Immature natural killer cell (primary cell): ENCODE measurements at regions not wholly inside any gene's neighbourhood (a gene's known extent, or its start where the extent isn't known, plus 50 kb on each side); places are given as distances from the start of the nearest gene placed in this dataset.

ENCODE experiments used
- DNase-seq, 3 donors: peaks; one replicate each; pipeline ENCODE4 v3.0.0; 2022; ENCODE audit warnings: mixed read lengths in 1 of 3
- H3K27ac Mint-ChIP-seq, 6 donors: one replicate each; pipeline ENCODE4 v1.8.0; 2020; ENCODE audit warnings: mixed read lengths in 6 of 6, mild to moderate bottlenecking in 5 of 6, inconsistent platforms in 4 of 6, moderate library complexity in 3 of 6
- H3K27me3 Mint-ChIP-seq, 3 donors: one replicate each; pipeline ENCODE4 v1.8.0; 2020 to 2021; ENCODE audit warnings: low read depth in 3 of 3, mild to moderate bottlenecking in 3 of 3, mixed read lengths in 3 of 3, moderate library complexity in 3 of 3, inconsistent platforms in 1 of 3
- H3K36me3 Mint-ChIP-seq, 3 donors: one replicate each; pipeline ENCODE4 v1.8.0; 2020; ENCODE audit warnings: mixed read lengths in 3 of 3, inconsistent platforms in 2 of 3, mild to moderate bottlenecking in 2 of 3
- H3K4me1 Mint-ChIP-seq, 2 donors: one replicate each; pipeline ENCODE4 v1.8.0; 2020; ENCODE audit warnings: inconsistent platforms in 2 of 2, mild to moderate bottlenecking in 2 of 2, mixed read lengths in 2 of 2, moderate library complexity in 1 of 2
- H3K4me3 Mint-ChIP-seq, 5 donors: one replicate each; pipeline ENCODE4 v1.8.0; 2020; ENCODE audit warnings: mild to moderate bottlenecking in 5 of 5, mixed read lengths in 5 of 5, inconsistent platforms in 3 of 5, moderate library complexity in 3 of 5
- H3K9me3 Mint-ChIP-seq, 6 donors: one replicate each; pipeline ENCODE4 v1.8.0; 2020; ENCODE audit warnings: mild to moderate bottlenecking in 6 of 6, mixed read lengths in 6 of 6, inconsistent platforms in 4 of 6, moderate library complexity in 3 of 6

DNA sequence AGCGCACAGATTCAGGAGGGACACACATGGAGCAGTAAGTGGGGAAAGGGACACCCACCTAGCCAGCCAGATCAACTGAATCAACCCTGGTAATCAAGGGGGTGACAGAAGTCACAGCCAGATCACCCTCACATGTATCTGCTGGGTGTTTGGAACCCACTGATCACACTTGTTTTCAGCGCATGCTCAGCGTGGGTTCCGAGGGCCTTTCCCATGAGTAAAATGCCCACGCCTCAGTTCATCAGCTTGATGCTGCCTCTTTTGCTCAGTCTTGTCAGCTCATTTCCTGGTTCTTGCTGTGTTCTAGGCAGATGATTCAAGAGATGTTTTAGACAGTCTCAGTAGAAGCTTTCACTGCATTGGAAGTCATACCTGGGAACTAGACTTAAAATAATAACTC is 123.2 kb upstream of the SLC30A5 start:
- Mint-ChIP-seq H3K4me3 (no peak overlapping the region), H3K36me3 (peaks cover 0 to 2% (median 2%) of the 10 kb centered on the region in 3 donors), H3K27ac (no peak overlapping the region), H3K9me3 (peaks cover 1 to 7% (median 3%) of the 10 kb centered on the region in 6 donors), H3K27me3 (peaks cover 2 to 4% (median 3%) of the 10 kb centered on the region in 3 donors), H3K4me1 (no peaks in the 10 kb centered on the region)
- DNase-seq: no peak

DNA sequence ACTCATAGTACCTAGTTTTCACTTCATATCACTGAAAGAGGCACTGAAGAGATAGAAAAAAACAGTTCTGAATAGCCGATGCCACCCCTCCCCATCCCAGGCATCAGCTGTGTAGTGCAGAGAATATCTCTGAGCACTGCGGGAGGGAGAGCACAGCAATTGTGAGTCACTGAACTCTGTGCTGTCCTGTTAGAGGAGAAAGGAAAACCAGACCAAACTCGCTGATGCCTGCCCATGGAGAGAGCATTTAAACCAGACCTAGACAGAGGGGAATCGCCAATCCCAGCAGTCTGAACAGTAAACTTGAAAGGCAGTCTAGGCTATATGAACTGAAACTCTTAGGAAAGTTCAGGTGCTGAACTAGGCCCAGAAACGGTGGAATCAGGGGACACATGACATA is 120.1 kb upstream of the SLC30A5 start:
- peaks cover 7 to 16% (median 12%) of the 10 kb centered on the region in 6 donors for H3K9me3 Mint-ChIP-seq
- peaks cover 0 to 8% (median 4%) of the 10 kb centered on the region in 3 donors for H3K36me3 Mint-ChIP-seq
- H3K4me1 Mint-ChIP-seq: no peaks in the 10 kb centered on the region
- no peak for DNase-seq
- H3K27me3 Mint-ChIP-seq: peaks cover 2 to 6% (median 3%) of the 10 kb centered on the region in 3 donors
- no peak overlapping the region for H3K27ac Mint-ChIP-seq
- no peak overlapping the region for H3K4me3 Mint-ChIP-seq

DNA sequence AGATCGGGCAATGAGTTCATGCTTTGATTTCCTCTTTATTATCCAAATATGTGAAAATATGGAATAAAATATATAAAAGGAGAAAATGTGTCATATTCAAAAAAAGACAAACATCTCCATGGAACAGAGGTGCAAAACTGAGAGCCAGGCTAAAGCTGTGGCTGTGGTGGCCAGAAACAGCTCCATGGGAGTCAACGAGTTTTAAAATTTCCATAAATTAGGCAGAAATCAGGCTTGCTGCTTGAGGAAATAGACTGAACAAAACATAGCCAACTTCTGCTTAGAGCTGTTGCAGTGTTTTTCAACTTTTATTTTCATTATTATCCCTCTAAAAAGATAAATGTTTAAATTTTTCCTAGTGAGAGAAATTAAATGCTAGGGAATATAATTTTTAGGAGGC is 110.8 kb upstream of the SLC30A5 start:
- no peak overlapping the region for H3K4me3 Mint-ChIP-seq
- peaks cover 0 to 3% (median under 1%) of the 10 kb centered on the region in 6 donors for H3K9me3 Mint-ChIP-seq
- peaks cover 3 to 12% (median 5%) of the 10 kb centered on the region in 3 donors for H3K27me3 Mint-ChIP-seq
- no peak for DNase-seq
- no peaks in the 10 kb centered on the region for H3K36me3 Mint-ChIP-seq
- no peaks in the 10 kb centered on the region for H3K4me1 Mint-ChIP-seq
- no peak overlapping the region for H3K27ac Mint-ChIP-seq

DNA sequence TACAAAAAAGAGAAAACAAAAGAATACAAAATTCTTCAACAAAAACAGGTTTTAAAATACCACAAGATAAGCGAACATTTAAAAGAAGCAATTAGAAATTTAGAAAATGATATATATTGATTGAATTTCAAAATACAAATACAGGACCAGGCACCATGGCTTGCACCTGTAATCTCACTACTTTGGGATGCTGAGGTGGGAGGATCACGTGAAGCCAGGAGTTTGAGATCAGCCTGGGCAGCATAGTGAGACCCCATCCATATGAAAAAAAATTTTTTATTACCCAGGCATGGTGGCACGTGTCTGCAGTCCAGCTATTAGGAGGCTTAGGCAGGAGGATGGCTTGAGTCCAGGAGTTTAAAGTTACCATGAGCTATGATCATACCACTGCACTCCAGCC is 109.9 kb upstream of the SLC30A5 start:
- H3K27me3 Mint-ChIP-seq: peaks cover 3 to 12% (median 5%) of the 10 kb centered on the region in 3 donors
- no peak overlapping the region for H3K27ac Mint-ChIP-seq
- peaks cover 0 to 3% (median 0%) of the 10 kb centered on the region in 6 donors for H3K9me3 Mint-ChIP-seq
- H3K36me3 Mint-ChIP-seq: no peaks in the 10 kb centered on the region
- no peak overlapping the region for H3K4me3 Mint-ChIP-seq
- H3K4me1 Mint-ChIP-seq: no peaks in the 10 kb centered on the region
- no peak for DNase-seq

DNA sequence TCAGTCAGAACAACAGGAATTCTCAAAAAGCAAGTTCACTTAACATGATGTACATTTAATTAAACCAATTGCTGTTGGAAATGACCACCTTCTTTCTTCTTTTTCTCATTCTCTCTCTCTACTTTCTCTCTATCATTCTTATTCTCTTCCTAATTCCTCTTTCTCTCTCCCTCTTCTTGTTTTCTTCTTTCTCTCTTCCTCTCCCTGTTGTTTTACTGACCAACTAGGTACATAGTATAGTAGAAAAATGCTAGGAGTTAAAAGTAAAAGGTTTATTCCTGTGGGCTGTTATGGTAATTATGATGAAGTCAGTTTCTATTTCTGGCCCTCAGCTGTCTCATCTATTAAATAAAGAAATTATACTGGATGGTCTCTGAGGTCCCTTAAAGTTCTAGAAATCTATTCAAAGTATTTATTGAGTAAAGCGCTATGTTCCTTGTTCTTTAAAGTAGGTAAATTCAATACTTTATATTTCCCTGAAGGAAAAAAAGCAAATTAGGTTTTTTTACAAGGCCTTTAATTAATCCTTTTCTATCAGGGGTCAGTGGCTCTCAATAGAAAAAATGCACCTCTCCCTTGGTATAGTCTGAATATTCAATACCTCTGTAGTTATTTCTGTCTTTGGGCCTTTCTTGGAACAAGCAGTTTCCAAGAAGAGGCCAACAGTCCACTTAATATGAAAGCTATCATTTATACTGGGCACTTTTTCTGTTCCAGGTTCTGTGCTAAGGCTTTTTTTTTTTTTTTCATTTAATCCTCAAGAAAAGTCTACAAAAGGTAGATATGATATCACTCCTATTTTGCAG is 102.3 kb upstream of the SLC30A5 start:
- Mint-ChIP-seq H3K4me3 (no peak overlapping the region), H3K27ac (no peak overlapping the region), H3K4me1 (peaks cover 0 to 2% of the 10 kb centered on the region in 2 donors), H3K9me3 (peaks cover 0 to 2% (median 0%) of the 10 kb centered on the region in 6 donors), H3K27me3 (peaks cover 0 to 9% (median 0%) of the 10 kb centered on the region in 3 donors), H3K36me3 (no peaks in the 10 kb centered on the region)
- no peak for DNase-seq

DNA sequence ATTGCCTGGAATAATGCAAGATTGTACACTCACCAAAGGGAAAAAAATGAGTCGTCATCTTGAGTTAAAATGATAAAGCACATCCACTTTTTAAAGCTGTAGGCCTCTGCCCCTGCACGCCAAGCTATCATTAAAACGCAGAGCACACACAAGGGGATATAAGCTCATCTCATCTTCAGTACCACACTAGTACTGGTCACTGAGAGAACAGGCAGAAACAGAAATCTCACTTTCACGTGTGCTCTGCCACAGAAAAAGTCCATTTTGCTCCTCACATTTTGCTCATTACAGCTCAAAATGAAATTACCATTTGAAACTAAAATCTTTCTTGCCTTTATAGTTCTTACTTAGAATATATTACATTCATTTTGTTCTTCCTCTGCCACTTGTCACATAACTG is 99.2 kb upstream of the SLC30A5 start:
- no peaks in the 10 kb centered on the region for H3K36me3 Mint-ChIP-seq
- peaks cover 0 to 5% (median 0%) of the 10 kb centered on the region in 3 donors for H3K27me3 Mint-ChIP-seq
- no peak overlapping the region for H3K4me3 Mint-ChIP-seq
- H3K9me3 Mint-ChIP-seq: peaks cover 0 to 2% (median 0%) of the 10 kb centered on the region in 6 donors
- no peak for DNase-seq
- no peak overlapping the region for H3K27ac Mint-ChIP-seq
- H3K4me1 Mint-ChIP-seq: peaks cover 0 to 2% of the 10 kb centered on the region in 2 donors

DNA sequence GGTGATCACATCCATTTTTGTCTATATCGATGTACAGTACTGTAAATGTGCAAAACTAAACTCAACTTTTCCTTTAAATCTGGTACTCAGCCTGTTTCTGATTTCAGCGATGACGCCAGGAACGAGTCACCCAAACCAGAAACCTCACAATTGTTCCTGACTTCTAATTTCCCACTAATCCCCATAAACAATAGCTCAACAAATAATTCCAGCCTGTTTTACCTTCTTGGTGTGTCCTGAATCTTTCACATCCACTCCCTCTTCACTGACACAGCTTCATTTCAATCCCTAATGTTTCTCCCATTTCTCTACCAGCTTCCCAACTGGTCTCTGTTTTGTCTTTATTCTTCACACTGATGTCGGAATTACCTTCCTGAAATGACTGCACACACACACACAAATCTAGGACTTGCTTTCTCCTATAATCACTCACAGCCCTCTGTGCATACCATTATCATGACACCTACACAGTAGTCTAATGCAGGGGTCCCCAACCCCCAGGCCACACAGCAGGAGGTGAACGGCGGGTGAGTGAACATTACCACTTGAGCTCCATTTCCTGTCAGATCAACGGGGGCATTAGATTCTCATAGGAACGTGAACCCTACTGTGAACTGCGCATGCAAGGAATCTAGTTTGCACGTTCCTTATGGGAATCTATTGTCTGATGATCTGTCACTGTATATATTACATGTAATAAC is 97.8 kb upstream of the SLC30A5 start:
- Mint-ChIP-seq H3K36me3 (no peaks in the 10 kb centered on the region), H3K4me3 (no peak overlapping the region), H3K27ac (no peak overlapping the region), H3K4me1 (peaks cover 0 to 2% of the 10 kb centered on the region in 2 donors), H3K9me3 (no peaks in the 10 kb centered on the region), H3K27me3 (peaks cover 0 to 5% (median 2%) of the 10 kb centered on the region in 3 donors)
- DNase-seq: no peak

DNA sequence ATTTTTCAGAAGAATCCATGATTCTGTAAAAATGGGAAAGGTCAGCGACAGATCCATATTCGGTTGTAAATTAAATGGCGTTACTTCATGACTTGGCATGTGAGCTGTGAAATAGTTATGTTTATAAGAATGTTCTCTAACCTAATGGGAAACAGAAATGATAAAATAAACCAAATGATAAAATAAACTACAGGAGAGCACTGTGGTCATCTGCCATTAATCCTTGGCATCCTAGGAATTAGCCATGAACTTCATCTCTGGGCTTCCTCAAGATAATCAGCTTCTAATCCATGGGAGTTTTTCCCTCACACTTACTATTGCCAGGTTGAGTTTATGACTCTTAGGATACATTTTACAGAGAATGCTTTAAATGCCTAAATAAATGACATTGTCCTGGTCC is 94.6 kb upstream of the SLC30A5 start:
- Mint-ChIP-seq H3K36me3 (no peaks in the 10 kb centered on the region), H3K27ac (no peak overlapping the region), H3K9me3 (no peaks in the 10 kb centered on the region), H3K27me3 (peaks cover 0 to 5% (median 2%) of the 10 kb centered on the region in 3 donors), H3K4me3 (no peak overlapping the region), H3K4me1 (peaks cover 0 to 2% of the 10 kb centered on the region in 2 donors)
- no peak for DNase-seq

DNA sequence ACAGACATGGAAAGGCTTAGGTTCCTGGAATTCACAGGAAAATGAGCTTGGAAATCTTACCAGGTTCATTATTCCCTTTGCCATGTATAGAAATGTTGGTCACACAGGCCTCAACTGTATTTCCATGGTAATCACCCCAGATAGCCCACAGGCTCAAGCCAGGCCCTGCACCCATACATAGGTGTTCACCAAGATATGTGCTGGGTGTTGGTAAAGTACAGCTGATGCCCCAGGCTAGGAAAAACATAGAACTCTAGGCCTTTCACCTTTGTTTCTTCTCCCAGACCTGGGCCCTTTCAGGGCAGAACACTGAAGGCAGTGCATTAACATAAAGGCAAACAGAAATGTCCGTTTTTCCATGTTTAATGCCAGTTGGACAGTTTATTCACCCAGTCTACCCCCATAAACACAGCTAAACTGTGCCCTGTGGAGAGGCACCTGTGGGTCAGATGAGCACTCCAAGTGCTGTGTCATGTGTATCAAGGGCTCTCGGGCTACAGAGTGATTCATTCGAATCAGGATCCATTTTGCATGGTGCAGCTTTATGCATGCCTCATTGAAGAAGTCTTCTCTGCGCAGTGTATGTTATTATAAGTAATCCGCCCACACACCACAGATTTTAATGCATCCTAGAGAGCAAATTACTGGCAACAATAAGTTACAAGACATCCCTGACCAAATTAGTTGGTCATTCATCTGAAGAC is 93.4 kb upstream of the SLC30A5 start:
- H3K27ac Mint-ChIP-seq: no peak overlapping the region
- H3K27me3 Mint-ChIP-seq: peaks cover 0 to 5% (median 4%) of the 10 kb centered on the region in 3 donors
- H3K36me3 Mint-ChIP-seq: no peaks in the 10 kb centered on the region
- no peak overlapping the region for H3K4me3 Mint-ChIP-seq
- H3K9me3 Mint-ChIP-seq: no peaks in the 10 kb centered on the region
- peaks cover 0 to 2% of the 10 kb centered on the region in 2 donors for H3K4me1 Mint-ChIP-seq
- no peak for DNase-seq

DNA sequence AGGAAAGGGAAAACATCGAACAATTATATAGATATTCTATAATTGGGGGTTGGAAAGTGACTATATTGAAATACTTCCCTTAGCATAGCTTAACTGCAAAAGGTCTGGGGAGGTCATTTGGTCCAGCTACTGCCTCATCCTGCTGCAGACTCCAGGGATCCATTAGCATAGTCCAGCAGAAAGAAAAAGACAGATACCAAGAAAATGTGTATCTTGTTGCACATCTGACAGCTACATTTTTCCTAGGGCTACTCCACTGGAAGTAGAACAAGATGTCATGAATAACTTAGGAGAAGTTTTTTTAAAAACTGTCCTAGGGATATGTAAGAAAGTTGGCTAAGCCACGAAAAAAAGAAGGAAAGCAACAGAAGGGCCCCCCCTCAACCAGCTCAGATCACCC is 92.9 kb upstream of the SLC30A5 start:
- Mint-ChIP-seq H3K36me3 (no peaks in the 10 kb centered on the region), H3K27me3 (peaks cover 0 to 5% (median 4%) of the 10 kb centered on the region in 3 donors), H3K4me3 (no peak overlapping the region), H3K9me3 (no peaks in the 10 kb centered on the region), H3K27ac (no peak overlapping the region), H3K4me1 (no peaks in the 10 kb centered on the region)
- DNase-seq: no peak

DNA sequence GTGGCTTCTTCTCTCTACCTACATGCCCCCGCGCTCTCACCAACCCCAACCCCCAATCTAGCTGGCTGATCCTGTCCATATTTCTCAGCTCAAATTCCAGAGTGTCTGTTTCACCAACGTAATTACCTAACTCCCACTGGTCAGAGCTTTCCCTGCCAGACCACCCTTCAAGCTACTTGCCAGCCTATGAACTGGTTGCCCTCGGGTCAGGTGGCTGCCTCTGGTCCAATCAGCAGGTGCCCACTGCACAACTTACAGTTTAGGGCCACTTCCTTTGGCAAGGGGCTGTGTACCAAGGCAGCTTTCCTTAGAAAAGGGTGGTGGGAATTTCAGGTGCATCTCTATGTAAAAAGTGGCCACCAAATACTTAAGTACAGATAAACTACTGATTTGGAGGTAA is 92.2 kb upstream of the SLC30A5 start:
- Mint-ChIP-seq H3K4me3 (no peak overlapping the region), H3K4me1 (no peaks in the 10 kb centered on the region), H3K27ac (no peak overlapping the region), H3K27me3 (peaks cover 0 to 4% (median 3%) of the 10 kb centered on the region in 3 donors), H3K9me3 (no peaks in the 10 kb centered on the region), H3K36me3 (no peaks in the 10 kb centered on the region)
- no peak for DNase-seq

DNA sequence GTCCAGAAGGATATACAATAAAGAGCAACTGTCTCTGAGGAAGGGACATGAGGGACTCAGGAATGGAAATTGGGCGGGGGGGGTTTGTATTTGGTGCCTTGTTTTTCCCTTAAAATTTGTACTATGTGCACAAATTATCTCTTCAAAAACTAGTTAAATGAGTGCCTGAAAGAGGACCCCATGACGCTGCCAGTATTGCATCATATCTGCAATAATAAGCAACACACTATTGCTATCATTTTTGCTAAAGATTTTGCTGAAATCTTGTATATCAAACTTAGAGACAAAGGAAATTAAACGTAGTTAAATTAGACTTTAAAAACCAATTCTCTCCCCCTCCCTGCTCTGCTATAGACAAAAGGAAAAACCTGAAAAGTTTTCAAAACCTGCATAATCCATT is 89.7 kb upstream of the SLC30A5 start:
- H3K9me3 Mint-ChIP-seq: no peaks in the 10 kb centered on the region
- H3K36me3 Mint-ChIP-seq: no peaks in the 10 kb centered on the region
- H3K27me3 Mint-ChIP-seq: peaks cover 0 to 6% (median 2%) of the 10 kb centered on the region in 3 donors
- no peak overlapping the region for H3K4me3 Mint-ChIP-seq
- no peak overlapping the region for H3K27ac Mint-ChIP-seq
- no peak for DNase-seq
- H3K4me1 Mint-ChIP-seq: no peaks in the 10 kb centered on the region

DNA sequence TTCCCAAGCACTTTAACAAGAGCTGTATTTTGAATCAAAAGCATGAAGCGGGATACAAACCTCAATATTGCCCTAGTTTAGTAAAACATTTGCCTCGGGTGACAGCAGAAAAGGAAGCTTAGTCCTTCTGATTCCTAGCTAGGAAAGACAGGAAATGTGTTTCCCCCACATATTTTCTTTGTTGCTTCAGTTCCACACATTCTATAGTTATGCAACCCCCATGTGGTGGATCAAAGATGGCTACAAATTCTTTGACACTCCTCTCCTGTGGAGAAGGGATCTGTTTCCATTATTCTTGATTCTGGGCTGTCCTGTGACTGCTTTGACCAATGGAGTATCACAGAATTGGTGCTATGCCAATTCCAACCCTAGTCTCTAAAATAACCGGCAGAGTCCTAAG is 89.1 kb upstream of the SLC30A5 start:
- Mint-ChIP-seq H3K27ac (no peak overlapping the region), H3K9me3 (no peaks in the 10 kb centered on the region), H3K4me3 (no peak overlapping the region), H3K36me3 (no peaks in the 10 kb centered on the region), H3K4me1 (no peaks in the 10 kb centered on the region), H3K27me3 (peaks cover 0 to 6% (median 2%) of the 10 kb centered on the region in 3 donors)
- DNase-seq: no peak

DNA sequence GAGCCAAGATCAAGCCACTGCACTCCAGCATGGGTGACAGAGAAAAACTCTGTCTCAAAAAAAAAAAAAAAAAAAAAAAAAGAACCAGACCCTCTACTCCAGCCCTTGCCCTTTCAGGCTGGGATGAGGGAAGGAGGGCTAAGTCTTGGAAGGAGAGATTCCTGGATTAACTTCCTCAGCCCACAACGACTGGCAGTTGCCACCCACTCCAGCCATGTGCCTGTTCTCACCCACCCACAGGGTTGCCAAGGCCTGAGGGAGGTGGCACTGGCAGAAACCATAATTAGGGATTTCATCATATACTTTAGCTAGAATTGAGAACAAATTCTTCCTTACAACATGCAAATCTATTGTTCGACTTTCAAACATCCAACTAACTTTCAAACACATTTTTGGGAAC is 87.8 kb upstream of the SLC30A5 start:
- no peak for DNase-seq
- Mint-ChIP-seq H3K4me3 (no peak overlapping the region), H3K36me3 (no peaks in the 10 kb centered on the region), H3K27me3 (peaks cover 2 to 5% (median 4%) of the 10 kb centered on the region in 3 donors), H3K9me3 (no peaks in the 10 kb centered on the region), H3K4me1 (no peaks in the 10 kb centered on the region), H3K27ac (no peak overlapping the region)
